Trophoblast cell (in vitro differentiated cells and primary cell): ENCODE measurements at regions not wholly inside any gene's neighbourhood (a gene's known extent, or its start where the extent isn't known, plus 50 kb on each side); places are given as distances from the start of the nearest gene placed in this dataset.

Experiments
- DNase-seq, 2 donors: peaks; one replicate each; pipeline ENCODE4 v3.0.0-alpha.2; 2016
- H2AFZ ChIP-seq: 2 replicates; pipeline ENCODE4 v1.6.1; 2013; ENCODE audit warnings: low read length, moderate library complexity, mild to moderate bottlenecking; ENCODE audit not compliant: insufficient read depth, poor library complexity
- H2AK5ac ChIP-seq: 2 replicates; pipeline ENCODE4 v1.6.1; 2013; ENCODE audit warnings: mild to moderate bottlenecking, low read length
- H2BK120ac ChIP-seq: 2 replicates; pipeline ENCODE4 v1.6.1; 2013; ENCODE audit warnings: low read length, mild to moderate bottlenecking, moderate library complexity; ENCODE audit not compliant: insufficient read depth, poor library complexity
- H2BK12ac ChIP-seq: 2 replicates; pipeline ENCODE4 v1.6.1; 2013; ENCODE audit warnings: mild to moderate bottlenecking, low read length, moderate library complexity
- H2BK5ac ChIP-seq: 2 replicates; pipeline ENCODE4 v1.6.1; 2013; ENCODE audit warnings: low read length, low read depth, moderate library complexity, mild to moderate bottlenecking; ENCODE audit not compliant: poor library complexity
- H3K14ac ChIP-seq: 2 replicates; pipeline ENCODE4 v1.6.1; 2013; ENCODE audit warnings: mild to moderate bottlenecking, low read length
- H3K18ac ChIP-seq: 2 replicates; pipeline ENCODE4 v1.6.1; 2013; ENCODE audit warnings: mild to moderate bottlenecking, low read length
- H3K23ac ChIP-seq: 2 replicates; pipeline ENCODE4 v1.6.1; 2013; ENCODE audit warnings: low read length
- H3K27ac ChIP-seq: 2 replicates; pipeline ENCODE4 v1.5.1; 2013; ENCODE audit warnings: low read depth, mild to moderate bottlenecking, inconsistent platforms, low read length, moderate library complexity
- H3K27me3 ChIP-seq: 2 replicates; pipeline ENCODE4 v1.6.1; 2013; ENCODE audit warnings: inconsistent platforms, mild to moderate bottlenecking, low read length, moderate library complexity; ENCODE audit not compliant: insufficient read depth
- H3K36me3 ChIP-seq, 2 experiments: 1 replicate in 1 of 2; 2 replicates in 1 of 2; pipeline ENCODE4 v1.6.1; 2013; ENCODE audit warnings: low read length in 2 of 2, mild to moderate bottlenecking in 2 of 2, moderate library complexity in 1 of 2; ENCODE audit not compliant: insufficient read depth in 2 of 2, control insufficient read depth in 1 of 2
- H3K4ac ChIP-seq: 2 replicates; pipeline ENCODE4 v1.6.1; 2013; ENCODE audit warnings: low read depth, mild to moderate bottlenecking, low read length, moderate library complexity
- H3K4me1 ChIP-seq, 2 experiments: 1 replicate in 1 of 2; 2 replicates in 1 of 2; pipeline ENCODE4 v1.6.1; 2013; ENCODE audit warnings: low read length in 2 of 2, mild to moderate bottlenecking in 2 of 2, moderate library complexity in 1 of 2; ENCODE audit not compliant: insufficient read depth in 2 of 2, control insufficient read depth in 1 of 2
- H3K4me2 ChIP-seq: 2 replicates; pipeline ENCODE4 v1.6.1; 2013; ENCODE audit warnings: inconsistent platforms, mild to moderate bottlenecking, low read length, moderate library complexity
- H3K4me3 ChIP-seq: 2 replicates; pipeline ENCODE4 v1.5.1; 2013; ENCODE audit warnings: mild to moderate bottlenecking, low read depth, low read length, inconsistent platforms
- H3K79me1 ChIP-seq: one replicate; pipeline ENCODE4 v1.6.1; 2013; ENCODE audit warnings: low read length
- H3K79me2 ChIP-seq: 2 replicates; pipeline ENCODE4 v1.6.1; 2013; ENCODE audit warnings: low read length, mild to moderate bottlenecking; ENCODE audit not compliant: control insufficient read depth, insufficient read depth, poor library complexity
- H3K9ac ChIP-seq: 2 replicates; pipeline ENCODE4 v1.6.1; 2013; ENCODE audit warnings: mild to moderate bottlenecking, low read length
- H3K9me3 ChIP-seq: 2 replicates; pipeline ENCODE4 v1.6.1; 2013; ENCODE audit warnings: low read depth, mild to moderate bottlenecking, control low read depth, inconsistent platforms, low read length; ENCODE audit not compliant: insufficient read depth
- H4K12ac ChIP-seq: 2 replicates; pipeline ENCODE4 v1.6.1; 2013; ENCODE audit warnings: low read depth, mild to moderate bottlenecking, low read length, moderate library complexity
- H4K8ac ChIP-seq: 2 replicates; pipeline ENCODE4 v1.6.1; 2013; ENCODE audit warnings: low read depth, mild to moderate bottlenecking, low read length, moderate library complexity
- H4K91ac ChIP-seq: one replicate; pipeline ENCODE4 v1.6.1; 2013; ENCODE audit warnings: low read depth, mild to moderate bottlenecking, low read length, moderate library complexity
- WGBS: extraction: QIAGEN DNeasy Blood & Tissue Kit; methylation state at CpG from one replicate; pipeline ENCODE4 v1.1.7; 2013; ENCODE audit warnings: missing lambda C conversion rate; ENCODE audit not compliant: insufficient read length, insufficient coverage; ENCODE audit errors: extremely low coverage; 5-methylcytosine and 5-hydroxymethylcytosine counted together

DNA sequence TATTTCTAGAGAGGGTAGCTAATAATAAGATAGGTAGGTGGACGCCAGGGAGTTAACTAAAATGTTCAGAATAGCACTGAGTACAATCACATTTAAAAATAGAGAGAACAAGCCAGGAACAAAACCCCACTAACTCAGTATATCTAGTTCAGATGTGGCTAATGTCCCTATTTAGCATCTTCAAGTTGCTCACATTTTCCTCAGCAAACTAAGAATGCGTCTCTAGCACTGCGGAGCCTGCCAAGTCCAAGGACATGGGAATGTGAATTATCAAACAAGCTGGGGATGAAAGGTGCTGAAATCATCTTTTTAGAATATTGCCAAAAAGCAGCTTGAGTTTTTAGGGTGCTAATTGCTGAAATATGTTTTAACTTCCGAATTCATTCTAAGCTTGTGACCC, 398.5 kb upstream of the FIGN start:
- no peaks in the 10 kb centered on the region for H3K79me1 ChIP-seq
- no peak overlapping the region for H3K4ac ChIP-seq
- H2AFZ ChIP-seq: no peak overlapping the region
- no peak overlapping the region for H3K23ac ChIP-seq
- H3K14ac ChIP-seq: no peak overlapping the region
- no peak overlapping the region for H3K27ac ChIP-seq
- no peaks in the 10 kb centered on the region for H3K27me3 ChIP-seq
- H3K4me1 ChIP-seq: no peaks in the 10 kb centered on the region
- no peak overlapping the region for H4K12ac ChIP-seq
- no CpG with 5 or more reads among the region's 4 CpGs for WGBS
- no peaks in the 10 kb centered on the region for H3K36me3 ChIP-seq
- H2BK12ac ChIP-seq: no peak overlapping the region
- no peaks in the 10 kb centered on the region for H3K79me2 ChIP-seq
- H4K8ac ChIP-seq: no peak overlapping the region
- H4K91ac ChIP-seq: no peak overlapping the region
- no peak overlapping the region for H3K4me2 ChIP-seq
- H3K9ac ChIP-seq: no peak overlapping the region
- no peak for DNase-seq
- no peak overlapping the region for H2BK120ac ChIP-seq
- no peaks in the 10 kb centered on the region for H3K9me3 ChIP-seq
- H3K18ac ChIP-seq: no peak overlapping the region
- no peak overlapping the region for H2AK5ac ChIP-seq
- H3K4me3 ChIP-seq: no peak overlapping the region
- H2BK5ac ChIP-seq: no peak overlapping the region

DNA sequence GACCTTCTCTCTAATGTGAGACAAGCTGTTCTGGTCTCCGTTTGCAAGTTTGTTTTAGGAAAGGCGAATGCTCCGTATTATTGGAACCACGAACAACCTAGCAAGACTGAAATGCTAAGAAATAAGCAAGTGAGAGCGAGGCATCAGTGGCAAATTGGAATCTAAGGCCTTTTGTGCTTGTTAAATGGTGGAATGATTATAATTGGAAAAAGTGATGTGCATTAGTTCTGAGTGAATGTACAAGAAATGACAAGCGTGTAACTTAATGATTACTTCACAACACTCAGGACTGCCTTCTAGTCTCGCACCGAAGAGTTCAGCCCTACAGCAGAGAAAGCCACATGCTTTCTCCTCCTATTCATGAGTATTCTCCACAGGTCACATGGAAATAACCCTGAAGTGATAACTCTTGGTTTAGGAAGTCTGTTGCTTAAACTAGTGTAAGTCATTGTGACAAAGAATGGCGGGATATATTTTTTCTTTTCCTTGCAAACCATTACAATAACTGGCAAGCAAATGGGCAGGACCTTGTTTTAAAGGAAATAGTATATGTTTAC, 392.2 kb upstream of the FIGN start:
- no CpG with 5 or more reads among the region's 9 CpGs for WGBS
- H3K4me3 ChIP-seq: no peak overlapping the region

DNA sequence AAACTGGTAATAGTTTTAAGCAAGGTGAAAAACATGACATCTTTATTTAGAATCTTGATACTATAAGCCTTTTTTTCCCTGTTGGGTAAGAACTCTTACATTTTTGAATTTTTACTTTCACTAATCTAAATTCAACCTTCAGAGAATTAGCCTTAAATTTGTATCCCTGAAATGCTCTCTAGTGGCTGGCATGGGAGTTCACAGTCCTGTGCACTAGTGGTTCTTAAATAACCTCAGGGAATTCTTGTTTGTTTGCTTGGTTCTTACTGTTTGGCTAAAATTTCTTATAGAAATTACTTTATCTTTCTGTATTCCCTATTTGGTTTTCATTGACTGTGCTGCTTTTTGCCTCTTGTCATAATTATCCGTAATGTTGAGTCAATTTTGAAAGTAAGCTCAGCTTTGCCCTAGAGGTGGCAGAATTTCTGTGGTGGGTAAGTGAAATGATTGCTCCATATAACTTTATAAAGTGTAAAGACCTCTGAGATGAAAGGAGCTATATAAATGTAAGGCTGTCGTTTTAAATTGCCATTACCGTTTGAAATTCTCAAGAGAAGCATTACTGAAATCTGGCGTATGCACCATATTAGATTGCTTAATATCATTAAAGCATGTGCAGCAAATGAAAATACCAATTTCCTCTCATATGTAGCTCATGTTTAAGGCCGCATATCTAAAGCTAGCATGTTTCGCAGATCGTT, 391.3 kb upstream of the FIGN start:
- no peak overlapping the region for H3K23ac ChIP-seq
- H3K4me1 ChIP-seq: no peaks in the 10 kb centered on the region
- H2AK5ac ChIP-seq: no peak overlapping the region
- no peak overlapping the region for H2BK120ac ChIP-seq
- H4K8ac ChIP-seq: no peak overlapping the region
- no peak overlapping the region for H3K4me2 ChIP-seq
- no peak overlapping the region for H2AFZ ChIP-seq
- no peak overlapping the region for H4K91ac ChIP-seq
- no peaks in the 10 kb centered on the region for H3K27me3 ChIP-seq
- peak in 1 of 2 donors; percentile 32 for DNase-seq
- H2BK5ac ChIP-seq: no peak overlapping the region
- no peak overlapping the region for H2BK12ac ChIP-seq
- H3K9me3 ChIP-seq: no peaks in the 10 kb centered on the region
- H3K18ac ChIP-seq: no peak overlapping the region
- H4K12ac ChIP-seq: no peak overlapping the region
- WGBS: no CpG with 5 or more reads among the region's 7 CpGs
- no peak overlapping the region for H3K14ac ChIP-seq
- no peak overlapping the region for H3K4ac ChIP-seq
- H3K9ac ChIP-seq: no peak overlapping the region
- H3K79me1 ChIP-seq: no peaks in the 10 kb centered on the region
- no peak overlapping the region for H3K4me3 ChIP-seq
- H3K79me2 ChIP-seq: no peaks in the 10 kb centered on the region
- no peaks in the 10 kb centered on the region for H3K36me3 ChIP-seq
- H3K27ac ChIP-seq: no peak overlapping the region

More for the DNA sequence above, 392.2 kb upstream of the FIGN start:
- Histone ChIP-seq H4K8ac (no peak overlapping the region), H2BK5ac (no peak overlapping the region), H2BK12ac (no peak overlapping the region), H4K12ac (no peak overlapping the region), H2AK5ac (no peak overlapping the region), H3K79me1 (no peaks in the 10 kb centered on the region), H3K9ac (no peak overlapping the region), H3K4me2 (no peak overlapping the region), H3K36me3 (no peaks in the 10 kb centered on the region), H2BK120ac (no peak overlapping the region), H3K9me3 (no peaks in the 10 kb centered on the region), H3K23ac (no peak overlapping the region), H2AFZ (no peak overlapping the region), H3K14ac (no peak overlapping the region), H3K27ac (no peak overlapping the region), H3K4me1 (no peaks in the 10 kb centered on the region), H4K91ac (no peak overlapping the region), H3K4ac (no peak overlapping the region), H3K79me2 (no peaks in the 10 kb centered on the region), H3K18ac (no peak overlapping the region), H3K27me3 (no peaks in the 10 kb centered on the region)
- DNase-seq: no peak

DNA sequence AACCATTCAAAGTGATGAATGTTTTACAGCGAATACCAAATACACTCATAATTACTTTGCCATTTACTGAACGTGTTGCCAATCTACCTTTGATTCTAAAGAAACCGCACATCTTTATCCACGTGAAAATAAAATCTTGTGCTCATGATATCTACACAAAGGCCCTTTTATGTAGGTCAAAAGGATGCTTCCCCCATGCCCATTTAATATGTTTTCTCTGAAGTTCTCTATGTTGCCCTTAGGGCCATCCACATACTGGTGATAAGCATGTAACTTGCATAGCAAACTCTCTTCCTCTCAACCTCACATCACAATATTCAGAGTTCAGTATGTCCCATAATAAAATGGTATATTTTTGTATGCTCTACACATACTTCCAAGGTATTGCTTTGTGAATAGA, 380.0 kb upstream of the FIGN start:
- Histone ChIP-seq H3K79me2 (no peaks in the 10 kb centered on the region), H2AFZ (no peak overlapping the region)
- no CpG with 5 or more reads among the region's 4 CpGs for WGBS

More for the DNA sequence above, 380.0 kb upstream of the FIGN start:
- no peak overlapping the region for H3K18ac ChIP-seq
- DNase-seq: no peak
- H3K4ac ChIP-seq: no peak overlapping the region
- no peak overlapping the region for H2BK120ac ChIP-seq
- H3K9me3 ChIP-seq: no peaks in the 10 kb centered on the region
- H3K4me1 ChIP-seq: no peaks in the 10 kb centered on the region
- H4K91ac ChIP-seq: no peak overlapping the region
- H3K4me3 ChIP-seq: no peak overlapping the region
- H3K4me2 ChIP-seq: no peak overlapping the region
- H3K27me3 ChIP-seq: no peaks in the 10 kb centered on the region
- no peaks in the 10 kb centered on the region for H3K79me1 ChIP-seq
- no peak overlapping the region for H3K9ac ChIP-seq
- H3K23ac ChIP-seq: no peak overlapping the region
- no peak overlapping the region for H2BK5ac ChIP-seq
- no peak overlapping the region for H4K12ac ChIP-seq
- H3K14ac ChIP-seq: no peak overlapping the region
- H3K36me3 ChIP-seq: no peaks in the 10 kb centered on the region
- no peak overlapping the region for H4K8ac ChIP-seq
- H2BK12ac ChIP-seq: no peak overlapping the region
- H2AK5ac ChIP-seq: no peak overlapping the region
- H3K27ac ChIP-seq: no peak overlapping the region
